Sigmoid colon (tissue), 6 donors: ENCODE measurements at regions not wholly inside any gene's neighbourhood (a gene's known extent, or its start where the extent isn't known, plus 50 kb on each side); places are given as distances from the start of the nearest gene placed in this dataset.

Source experiments
- DNase-seq: peaks from one replicate; pipeline ENCODE4 v3.0.0-alpha.2; 2019
- H3K27ac ChIP-seq, 4 donors: fragments of 200-600 bp; sonication (generic); one replicate each; pipeline ENCODE4 v1.5.1; 2016 to 2019; ENCODE audit warnings: mild to moderate bottlenecking in 1 of 4
- H3K27me3 ChIP-seq, 3 donors: fragments of 200-600 bp; sonication (generic); one replicate each; pipeline ENCODE4 v1.5.1; 2019; ENCODE audit warnings: mild to moderate bottlenecking in 1 of 3
- H3K36me3 ChIP-seq, 4 donors: fragments of 200-600 bp; sonication (generic); one replicate each; pipeline ENCODE4 v1.5.1; 2016 to 2019
- H3K4me1 ChIP-seq, 4 donors: fragments of 200-600 bp; sonication (generic); one replicate each; pipeline ENCODE4 v1.5.1; 2017 to 2019
- H3K4me3 ChIP-seq, 4 donors: fragments of 200-600 bp; sonication (generic); one replicate each; pipeline ENCODE4 v1.5.1; 2017 to 2019; ENCODE audit warnings: mild to moderate bottlenecking in 2 of 4, moderate library complexity in 1 of 4
- H3K9me3 ChIP-seq, 4 donors: fragments of 200-600 bp in 3 of 4; sonication (generic) in 3 of 4; one replicate each; pipeline versions ENCODE4 v1.5.1 to v1.6.1; 2013 to 2019
- CTCF ChIP-seq, 4 experiments: fragments of 450-650 bp in 3 of 4; fragments of 200-600 bp in 1 of 4; IDR thresholded peaks; one replicate each; pipeline ENCODE4 v1.5.1; 2016 to 2019; ENCODE audit warnings: antibody characterized with exemption in 4 of 4, mild to moderate bottlenecking in 3 of 4, moderate library complexity in 2 of 4
- EP300 ChIP-seq, 4 donors: sonication (generic); formaldehyde crosslinking; IDR thresholded peaks; one replicate each; pipeline ENCODE4 v1.6.1; 2017; ENCODE audit warnings: antibody characterized with exemption in 4 of 4
- POLR2A ChIP-seq, 2 donors: fragments of 450-650 bp; IDR thresholded peaks; one replicate each; pipeline ENCODE4 v1.6.1; 2016; ENCODE audit warnings: antibody characterized with exemption in 2 of 2, mild to moderate bottlenecking in 2 of 2, moderate library complexity in 2 of 2
- POLR2AphosphoS5 ChIP-seq, 4 donors: sonication (generic); formaldehyde crosslinking; IDR thresholded peaks; one replicate each; pipeline ENCODE4 v1.6.1; 2017; ENCODE audit warnings: antibody characterized with exemption in 4 of 4
- WGBS, 2 donors: extraction: QIAGEN DNeasy Blood & Tissue Kit; methylation state at CpG; one replicate each; pipeline ENCODE4 v1.1.7; 2013; 5-methylcytosine and 5-hydroxymethylcytosine counted together
- intact Hi-C: fragments of 100-400 bp; cut with DNase I; formaldehyde crosslinking; loops from one replicate; pipeline ENCODE4 v1.15.1; 2023
- donor health status: healthy with polysubstance abuse.
- donor health status: healthy.

- intact Hi-C loops = loop anchor here (2.0 kb wide), 1 partner anchor 22 kb away; no protein-coding TSS in a partner anchor
- H3K27me3 ChIP-seq = no peaks in the 10 kb centered on the region
- no peaks in the 10 kb centered on the region for H3K36me3 ChIP-seq
- no peaks in the 10 kb centered on the region for H3K9me3 ChIP-seq
- H3K4me3 ChIP-seq = no peak overlapping the region
- TF ChIP-seq POLR2AphosphoS5 (IDR thresholded peaks at IDR 0.05) (no peak), EP300 (IDR thresholded peaks at IDR 0.05) (no peak), POLR2A (IDR thresholded peaks at IDR 0.05) (no peak), CTCF (IDR thresholded peaks at IDR 0.05) (no peak)
- peaks cover 0 to 28% (median 17%) of the 10 kb centered on the region in 4 donors for H3K4me1 ChIP-seq
- WGBS, 2 donors = 88% methylated on average over 28 of the region's 28 CpGs
- no peak for DNase-seq
- no peak overlapping the region for H3K27ac ChIP-seq
These were observed 484.8 kb downstream of the PREX1 start for GRCh38 chr20:48342822-48343513.

GRCh38 chr20:48340883-48341281 is 486.9 kb downstream of the PREX1 start:
- intact Hi-C loops = no loop called here
- TF ChIP-seq EP300 (IDR thresholded peaks at IDR 0.05) (no peak), CTCF (IDR thresholded peaks at IDR 0.05) (no peak), POLR2A (IDR thresholded peaks at IDR 0.05) (no peak)
- H3K36me3 ChIP-seq = no peaks in the 10 kb centered on the region
- no peak for DNase-seq
- no peak overlapping the region for H3K4me3 ChIP-seq
- no peaks in the 10 kb centered on the region for H3K9me3 ChIP-seq
- H3K27me3 ChIP-seq = no peaks in the 10 kb centered on the region
- 26 to 72% methylated on average over 6 of the region's 6 CpGs for WGBS, 2 donors
- no peak overlapping the region for H3K27ac ChIP-seq
- H3K4me1 ChIP-seq = peaks cover 0 to 31% (median 17%) of the 10 kb centered on the region in 4 donors

GRCh38 chr20:48339986-48340882 is 487.6 kb downstream of the PREX1 start:
- intact Hi-C loops = loop anchor here (10.0 kb wide), 1 partner anchor 255 kb away; no protein-coding TSS in a partner anchor
- no peak for DNase-seq
- no peaks in the 10 kb centered on the region for H3K36me3 ChIP-seq
- no peaks in the 10 kb centered on the region for H3K27me3 ChIP-seq
- peaks cover 0 to 37% (median 17%) of the 10 kb centered on the region in 4 donors for H3K4me1 ChIP-seq
- no peaks in the 10 kb centered on the region for H3K9me3 ChIP-seq
- H3K27ac ChIP-seq = peak overlapping the region; percentile 62 to 85 (median 76)
- H3K4me3 ChIP-seq = no peak overlapping the region
- TF ChIP-seq POLR2A (IDR thresholded peaks at IDR 0.05) = no peak
- WGBS, 2 donors = 64% methylated on average over 17 of the region's 17 CpGs

- TF ChIP-seq POLR2AphosphoS5 (IDR thresholded peaks at IDR 0.05) (peak in 3 of 4 donors; percentile 72 to 84 (median 81)), POLR2A (IDR thresholded peaks at IDR 0.05) (no peak), CTCF (IDR thresholded peaks at IDR 0.05) (no peak), EP300 (IDR thresholded peaks at IDR 0.05) (peak in 3 of 4 donors; percentile 49 to 72 (median 68))
- H3K4me3 ChIP-seq = peak overlapping the region in 2 of 4 donors; percentile 4 to 9
- WGBS, 2 donors = 64 to 73% methylated on average over 13 of the region's 13 CpGs
- H3K4me1 ChIP-seq = peaks cover 0 to 38% (median 18%) of the 10 kb centered on the region in 4 donors
- no peaks in the 10 kb centered on the region for H3K9me3 ChIP-seq
- no peaks in the 10 kb centered on the region for H3K36me3 ChIP-seq
- peak overlapping the region; percentile 62 to 85 (median 76) for H3K27ac ChIP-seq
- DNase-seq = peak; percentile 80
- intact Hi-C loops = loop anchor here (10.0 kb wide), 1 partner anchor 255 kb away; no protein-coding TSS in a partner anchor
- no peaks in the 10 kb centered on the region for H3K27me3 ChIP-seq
These were observed 488.4 kb downstream of the PREX1 start for GRCh38 chr20:48339190-48339985.
